Endothelial cell of umbilical vein (primary cell): ENCODE measurements at regions not wholly inside any gene's neighbourhood (a gene's known extent, or its start where the extent isn't known, plus 50 kb on each side); places are given as distances from the start of the nearest gene placed in this dataset.
"Not testable (repeated sequence)": the region's sequence is repeated elsewhere in the genome, so short reads cannot be mapped to it uniquely, and the experiment has no call there.

ENCODE experiments used
- BruUV-seq: library from RNA; stranded (reverse); fragments of 400-500 nt; replicated peaks from 2 replicates; lab custom pipeline; 2021; lab: Mats Ljungman, UMichigan
- CTCF ChIA-PET: fragments of 300-600, 350-600 bp; sonication (Branson Sonifier 250); formaldehyde crosslinking; loops from one replicate; lab custom pipeline; 2021; ENCODE audit warnings: antibody characterized with exemption, inconsistent platforms; lab: Charles Lee
- POLR2A ChIA-PET: fragments of 300-600, 350-600 bp; sonication (Branson Sonifier 250); formaldehyde crosslinking; loops from one replicate; lab custom pipeline; 2021; ENCODE audit warnings: antibody characterized with exemption, inconsistent platforms; lab: Charles Lee
- DNase-seq: peaks from one replicate; pipeline ENCODE4 v3.0.0-alpha.2; 2011; ENCODE audit warnings: low read depth, low spot score
- FAIRE-seq: peaks from 2 replicates; lab custom pipeline; 2011; peaks lifted over from hg19 to GRCh38; lab: Jason Lieb, UNC
- H2AFZ ChIP-seq: 2 replicates; pipeline ENCODE4 v1.6.0; 2012; ENCODE audit warnings: low read depth, low read length, control low read depth, inconsistent platforms
- H3K27ac ChIP-seq: 2 replicates; pipeline ENCODE4 v1.5.1; 2011; ENCODE audit warnings: low read depth, mild to moderate bottlenecking, control low read depth, low read length, moderate library complexity; ENCODE audit not compliant: insufficient read depth
- H3K27me3 ChIP-seq, 2 experiments: 2 replicates each; pipeline versions ENCODE4 v1.6.0 to v1.6.1; 2011; ENCODE audit warnings: low read length in 2 of 2, mixed read lengths in 1 of 2; ENCODE audit not compliant: control insufficient read depth in 2 of 2, insufficient read depth in 2 of 2
- H3K36me3 ChIP-seq, 2 experiments: 2 replicates in 1 of 2; 3 replicates in 1 of 2; pipeline ENCODE4 v1.5.1; 2011; ENCODE audit warnings: low read length in 2 of 2, mild to moderate bottlenecking in 1 of 2, moderate library complexity in 1 of 2; ENCODE audit not compliant: control insufficient read depth in 2 of 2, insufficient read depth in 2 of 2; ENCODE audit errors: extremely low read depth in 1 of 2
- H3K4me1 ChIP-seq: 3 replicates; pipeline ENCODE4 v1.5.1; 2011; ENCODE audit warnings: mild to moderate bottlenecking, low read length; ENCODE audit not compliant: control insufficient read depth, insufficient read depth; ENCODE audit errors: extremely low read depth
- H3K4me2 ChIP-seq: 2 replicates; pipeline ENCODE4 v1.6.1; 2011; ENCODE audit warnings: low read length, control low read depth, mixed read lengths; ENCODE audit not compliant: insufficient read depth
- H3K4me3 ChIP-seq, 3 experiments: fragments of 200-600 bp in 1 of 3; sonication (generic), shearing (Covaris generic) in 1 of 3; replicated peaks in 1 of 3; 2 replicates each; pipeline ENCODE4 v1.5.1; 2011 to 2016; ENCODE audit warnings: control low read depth in 3 of 3, low read length in 3 of 3, mild to moderate bottlenecking in 2 of 3, inconsistent platforms in 1 of 3, low read depth in 1 of 3, moderate library complexity in 1 of 3; ENCODE audit not compliant: insufficient read depth in 1 of 3
- H3K79me2 ChIP-seq: 2 replicates; pipeline ENCODE4 v1.6.0; 2012; ENCODE audit warnings: low read length, inconsistent platforms; ENCODE audit not compliant: control insufficient read depth, insufficient read depth
- H3K9ac ChIP-seq: replicated peaks from 2 replicates; pipeline ENCODE3; 2011; ENCODE audit warnings: low read length, control low read depth; ENCODE audit not compliant: insufficient read depth; ENCODE audit errors: extremely low read depth
- H3K9me1 ChIP-seq: replicated peaks from 3 replicates; pipeline ENCODE4 v1.6.0; 2011; ENCODE audit warnings: mild to moderate bottlenecking, low read length; ENCODE audit not compliant: control insufficient read depth, insufficient read depth; ENCODE audit errors: extremely low read depth
- H3K9me3 ChIP-seq: replicated peaks from 2 replicates; pipeline ENCODE4 v1.5.1; 2012; ENCODE audit warnings: low read length, inconsistent platforms; ENCODE audit not compliant: control insufficient read depth, insufficient read depth
- H4K20me1 ChIP-seq: replicated peaks from 2 replicates; pipeline ENCODE3; 2011; ENCODE audit warnings: mild to moderate bottlenecking, low read length; ENCODE audit not compliant: control insufficient read depth, insufficient read depth; ENCODE audit errors: extremely low read depth
- EZH2 ChIP-seq: IDR thresholded peaks from 2 replicates; pipeline ENCODE4 v1.6.1; 2012; ENCODE audit warnings: borderline replicate concordance, low read depth, mild to moderate bottlenecking, moderate library complexity, low read length, inconsistent platforms; ENCODE audit not compliant: severe bottlenecking
- GATA2 ChIP-seq: IDR thresholded peaks from 2 replicates; pipeline ENCODE4 v1.7.0; 2011; ENCODE audit warnings: low read depth, mild to moderate bottlenecking, moderate library complexity, mixed read lengths, low read length; ENCODE audit not compliant: insufficient read length, insufficient read depth
- JUN ChIP-seq: IDR thresholded peaks from 2 replicates; pipeline ENCODE4 v1.6.1; 2011; ENCODE audit warnings: borderline replicate concordance, low read depth; ENCODE audit not compliant: insufficient read length, insufficient read depth
- MAX ChIP-seq: IDR thresholded peaks from 2 replicates; pipeline ENCODE4 v1.6.1; 2011; ENCODE audit not compliant: insufficient read depth, insufficient read length
- POLR2A ChIP-seq: IDR thresholded peaks from 2 replicates; pipeline ENCODE4 v1.6.1; 2012; ENCODE audit warnings: low read depth, mild to moderate bottlenecking, control low read depth, low read length
- POLR2AphosphoS5 ChIP-seq: IDR thresholded peaks from 2 replicates; pipeline ENCODE4 v1.6.1; 2012; ENCODE audit warnings: low read depth, mild to moderate bottlenecking, control low read depth, low read length, moderate library complexity; ENCODE audit not compliant: insufficient read depth
- dilution Hi-C: fragments of 300-500 bp; cut with MboI; formaldehyde crosslinking; loops from one replicate; pipeline ENCODE4 v1.15.0; 2019; ENCODE audit warnings: low sequenced_read_pairs; ENCODE audit not compliant: extremely low pct_ligation_motif_present
- intact Hi-C: fragments of 100-400 bp; cut with micrococcal nuclease; formaldehyde crosslinking; loops from one replicate; pipeline ENCODE4 v1.10.0; 2022
- TF ChIP-seq, protein P1 (sequence below), 2 donors: IDR thresholded peaks; 1 replicate in 1 of 2; 2 replicates in 1 of 2; pipeline ENCODE4 v1.5.1; 2011; ENCODE audit warnings: low read length in 2 of 2, mild to moderate bottlenecking in 2 of 2, moderate library complexity in 2 of 2, control low read depth in 1 of 2, inconsistent platforms in 1 of 2, low read depth in 1 of 2; ENCODE audit not compliant: insufficient read depth in 1 of 2; ENCODE audit errors: extremely low read depth in 1 of 2

DNA sequence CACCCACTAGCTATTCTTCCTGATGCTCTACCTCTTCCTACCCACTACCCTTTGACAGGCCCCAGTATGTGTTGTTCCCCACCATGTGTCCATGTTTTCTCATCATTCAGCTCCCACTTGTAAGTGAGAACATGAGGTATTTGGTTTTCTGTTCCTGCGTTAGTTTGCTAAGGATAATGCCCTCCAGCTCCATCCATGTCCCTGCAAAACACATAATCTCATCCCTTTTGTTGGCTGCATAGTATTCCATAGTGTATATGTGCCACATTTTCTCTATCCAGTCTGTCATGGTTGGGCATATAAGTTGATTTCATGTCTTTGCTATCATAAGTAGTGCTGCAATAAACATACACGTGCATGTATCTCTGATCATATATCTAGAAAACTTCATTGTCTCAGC, 218.3 kb upstream of the STXBP5 start:
- TF ChIP-seq EZH2 (no peak), MAX (no peak), GATA2 (no peak), POLR2AphosphoS5 (no peak), JUN (no peak), POLR2A (no peak)
- TF ChIP-seq, protein P1, sequence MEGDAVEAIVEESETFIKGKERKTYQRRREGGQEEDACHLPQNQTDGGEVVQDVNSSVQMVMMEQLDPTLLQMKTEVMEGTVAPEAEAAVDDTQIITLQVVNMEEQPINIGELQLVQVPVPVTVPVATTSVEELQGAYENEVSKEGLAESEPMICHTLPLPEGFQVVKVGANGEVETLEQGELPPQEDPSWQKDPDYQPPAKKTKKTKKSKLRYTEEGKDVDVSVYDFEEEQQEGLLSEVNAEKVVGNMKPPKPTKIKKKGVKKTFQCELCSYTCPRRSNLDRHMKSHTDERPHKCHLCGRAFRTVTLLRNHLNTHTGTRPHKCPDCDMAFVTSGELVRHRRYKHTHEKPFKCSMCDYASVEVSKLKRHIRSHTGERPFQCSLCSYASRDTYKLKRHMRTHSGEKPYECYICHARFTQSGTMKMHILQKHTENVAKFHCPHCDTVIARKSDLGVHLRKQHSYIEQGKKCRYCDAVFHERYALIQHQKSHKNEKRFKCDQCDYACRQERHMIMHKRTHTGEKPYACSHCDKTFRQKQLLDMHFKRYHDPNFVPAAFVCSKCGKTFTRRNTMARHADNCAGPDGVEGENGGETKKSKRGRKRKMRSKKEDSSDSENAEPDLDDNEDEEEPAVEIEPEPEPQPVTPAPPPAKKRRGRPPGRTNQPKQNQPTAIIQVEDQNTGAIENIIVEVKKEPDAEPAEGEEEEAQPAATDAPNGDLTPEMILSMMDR (IDR thresholded peaks at IDR 0.05; ENCODE audit: extremely low read depth in 1 of 2, insufficient read depth in 1 of 2, low read depth in 1 of 2, low read length in 2 of 2), result no peak
- Histone ChIP-seq H2AFZ (no peak overlapping the region), H3K4me1 (no peaks in the 10 kb centered on the region), H3K9me1 (no peaks in the 10 kb centered on the region), H3K27me3 (no peaks in the 10 kb centered on the region), H3K36me3 (no peaks in the 10 kb centered on the region), H3K79me2 (no peaks in the 10 kb centered on the region), H3K9me3 (no peaks in the 10 kb centered on the region), H3K9ac (no peak overlapping the region), H4K20me1 (no peaks in the 10 kb centered on the region), H3K4me2 (no peak overlapping the region), H3K27ac (no peak overlapping the region), H3K4me3 (no peak overlapping the region)
- dilution Hi-C loops, result no loop called here
- intact Hi-C loops, result no loop called here
- POLR2A ChIA-PET, result interaction anchor here (0.6 kb wide), 1 partner anchor 22 kb away, joined by 3 read pairs; no protein-coding TSS in a partner anchor
- CTCF ChIA-PET, result interaction anchor here (1.0 kb wide), 1 partner anchor 20 kb away, joined by 3 read pairs; no protein-coding TSS in a partner anchor
- no peak for DNase-seq
- no peak for FAIRE-seq
- BruUV-seq, result no TSS peak

DNA sequence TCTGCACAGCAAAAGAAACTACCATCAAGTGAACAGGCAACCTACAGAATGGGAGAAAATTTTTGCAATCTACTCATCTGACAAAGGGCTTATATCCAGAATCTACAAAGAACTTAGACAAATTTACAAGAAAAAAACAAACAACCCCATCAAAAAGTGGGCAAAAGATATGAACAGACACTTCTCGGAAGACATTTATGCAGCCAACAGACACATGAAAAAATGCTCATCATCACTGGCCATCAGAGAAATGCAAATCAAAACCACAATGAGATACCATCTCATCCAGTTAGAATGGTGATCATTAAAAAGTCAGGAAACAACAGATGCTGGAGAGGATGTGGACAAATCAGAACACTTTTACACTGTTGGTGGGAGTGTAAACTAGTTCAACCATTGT, 216.3 kb upstream of the STXBP5 start:
- DNase-seq, BruUV-seq, dilution Hi-C loops: not testable (repeated sequence)

More for the DNA sequence above, 216.3 kb upstream of the STXBP5 start:
- H4K20me1 ChIP-seq, H3K4me2 ChIP-seq, H2AFZ ChIP-seq, H3K9me1 ChIP-seq, H3K79me2 ChIP-seq, POLR2A ChIA-PET, FAIRE-seq, H3K4me3 ChIP-seq, H3K36me3 ChIP-seq, intact Hi-C loops, H3K27me3 ChIP-seq, H3K9me3 ChIP-seq, H3K9ac ChIP-seq, H3K27ac ChIP-seq, H3K4me1 ChIP-seq: not testable (repeated sequence)
- CTCF ChIA-PET, result interaction anchor here (1.6 kb wide), 1 partner anchor 26 kb away, joined by 3 read pairs; no protein-coding TSS in a partner anchor
